Activated B cell treated with CpG ODN at 0.5 μM for 24 hours (primary cell): ENCODE measurements at regions not wholly inside any gene's neighbourhood (a gene's known extent, or its start where the extent isn't known, plus 50 kb on each side); places are given as distances from the start of the nearest gene placed in this dataset.
A peak's percentile ranks its signal among the peaks of the same experiment; 100 is the strongest.

Experiments used
- ATAC-seq: fragments of 200-7000 bp; cut with Tn5 transposase; one replicate; pipeline ENCODE4 v1.10.0; 2021; ENCODE audit warnings: low read depth, mild to moderate bottlenecking, moderate library complexity
- CTCF ChIA-PET: fragments of 350-600 bp; sonication (Branson Sonifier 250); formaldehyde crosslinking; loops from one replicate; lab custom pipeline; 2021; ENCODE audit warnings: antibody characterized with exemption; lab: Charles Lee
- POLR2A ChIA-PET: fragments of 350-600 bp; sonication (Branson Sonifier 250); formaldehyde crosslinking; loops from one replicate; lab custom pipeline; 2021; ENCODE audit warnings: antibody characterized with exemption; lab: Charles Lee
- DNase-seq: peaks from one replicate; pipeline ENCODE4 v3.0.0; 2022
- H3K27ac Mint-ChIP-seq: one replicate; pipeline ENCODE4 v1.8.0; 2020; ENCODE audit warnings: mixed read lengths
- H3K27me3 Mint-ChIP-seq: one replicate; pipeline ENCODE4 v1.8.0; 2021; ENCODE audit warnings: mixed read lengths
- H3K36me3 Mint-ChIP-seq: one replicate; pipeline ENCODE4 v1.8.0; 2021; ENCODE audit warnings: low read depth, mixed read lengths
- H3K4me1 Mint-ChIP-seq: one replicate; pipeline ENCODE4 v1.8.0; 2021; ENCODE audit warnings: mixed read lengths
- H3K4me3 Mint-ChIP-seq: one replicate; pipeline ENCODE4 v1.8.0; 2020; ENCODE audit warnings: mild to moderate bottlenecking, mixed read lengths
- H3K9me3 Mint-ChIP-seq: one replicate; pipeline ENCODE4 v1.8.0; 2020; ENCODE audit warnings: mixed read lengths
- CTCF ChIP-seq: fragments of 200-600 bp; IDR thresholded peaks from one replicate; pipeline ENCODE4 v1.8.0; 2022; ENCODE audit warnings: antibody characterized with exemption, mild to moderate bottlenecking
- intact Hi-C: fragments of 100-400 bp; cut with micrococcal nuclease; formaldehyde crosslinking; loops from one replicate; pipeline ENCODE4 v1.15.1; 2024

- DNase-seq (peak; percentile 69), ATAC-seq (peak; percentile 98)
- no peaks in the 10 kb centered on the region for H3K9me3 Mint-ChIP-seq
- peaks cover 5% of the 10 kb centered on the region for H3K27me3 Mint-ChIP-seq
- peak overlapping the region; percentile 94 for H3K27ac Mint-ChIP-seq
- H3K4me3 Mint-ChIP-seq, result peak overlapping the region; percentile 86
- H3K36me3 Mint-ChIP-seq, result no peaks in the 10 kb centered on the region
- CTCF ChIA-PET, result interaction anchor here (0.9 to 1.3 kb wide), 4 partner anchors 81 to 502 kb away, joined by 3 to 6 read pairs (median 4); partner anchors contain the start of gene XXYLT1
- peaks cover 34% of the 10 kb centered on the region for H3K4me1 Mint-ChIP-seq
- intact Hi-C loops, result loop anchor here (1.0 to 10.0 kb wide), 7 partner anchors 32 to 776 kb away; partner anchors contain the start of genes ACAP2, PPP1R2 and XXYLT1
- TF ChIP-seq CTCF, result no peak
- POLR2A ChIA-PET, result interaction anchor here (0.6 to 2.2 kb wide), 21 partner anchors 12 to 777 kb away, joined by 3 to 61 read pairs (median 5); partner anchors contain the start of genes FAM43A, LSG1 and XXYLT1
Measured at GRCh38 chr3:194769020-194769643, 83.4 kb downstream of the FAM43A start.

- no peaks in the 10 kb centered on the region for H3K36me3 Mint-ChIP-seq
- peaks cover 2% of the 10 kb centered on the region for H3K27me3 Mint-ChIP-seq
- ATAC-seq (no peak), DNase-seq (no peak)
- ChIA-PET POLR2A (no interaction called here), CTCF (interaction anchor here (0.7 kb wide), 1 partner anchor 205 kb away, joined by 3 read pairs; no protein-coding TSS in a partner anchor)
- intact Hi-C loops, result no loop called here
- peaks cover 27% of the 10 kb centered on the region for H3K4me1 Mint-ChIP-seq
- TF ChIP-seq CTCF, result no peak
- no peak overlapping the region for H3K27ac Mint-ChIP-seq
- H3K9me3 Mint-ChIP-seq, result no peaks in the 10 kb centered on the region
- no peak overlapping the region for H3K4me3 Mint-ChIP-seq
Measured at GRCh38 chr3:194772241-194773000, 86.7 kb downstream of the FAM43A start.

GRCh38 chr3:194773216-194773615, 87.5 kb downstream of the FAM43A start:
- no peak for TF ChIP-seq CTCF
- ATAC-seq (no peak), DNase-seq (no peak)
- Mint-ChIP-seq H3K27me3 (peaks cover 2% of the 10 kb centered on the region), H3K4me1 (peaks cover 23% of the 10 kb centered on the region), H3K36me3 (no peaks in the 10 kb centered on the region), H3K4me3 (no peak overlapping the region), H3K27ac (no peak overlapping the region), H3K9me3 (no peaks in the 10 kb centered on the region)
- ChIA-PET POLR2A (no interaction called here), CTCF (no interaction called here)
- intact Hi-C loops, result no loop called here

- ATAC-seq, result no peak
- CTCF ChIA-PET, result no interaction called here
- Mint-ChIP-seq H3K9me3 (no peaks in the 10 kb centered on the region), H3K4me1 (peaks cover 16% of the 10 kb centered on the region), H3K4me3 (no peak overlapping the region), H3K27ac (no peak overlapping the region), H3K36me3 (no peaks in the 10 kb centered on the region), H3K27me3 (peaks cover 2% of the 10 kb centered on the region)
- DNase-seq, result no peak
- TF ChIP-seq CTCF, result no peak
- POLR2A ChIA-PET, result interaction anchor here (0.5 kb wide), 2 partner anchors 9 to 1843 kb away, joined by 3 read pairs; no protein-coding TSS in a partner anchor
- intact Hi-C loops, result no loop called here
Measured at GRCh38 chr3:194773771-194774455, 88.2 kb downstream of the FAM43A start.
